SHP77 treated with DMSO at 0.1 percent for 48 hours (cell line): ENCODE measurements at regions not wholly inside any gene's neighbourhood (a gene's known extent, or its start where the extent isn't known, plus 50 kb on each side); places are given as distances from the start of the nearest gene placed in this dataset.

ENCODE experiments used
- DNase-seq: peaks from one replicate; lab custom pipeline; 2025; lab: John Stamatoyannopoulos, UW

GRCh38 chr2:120852200-120852815, 116.6 kb downstream of the GLI2 start:
- no peak for DNase-seq

DNA sequence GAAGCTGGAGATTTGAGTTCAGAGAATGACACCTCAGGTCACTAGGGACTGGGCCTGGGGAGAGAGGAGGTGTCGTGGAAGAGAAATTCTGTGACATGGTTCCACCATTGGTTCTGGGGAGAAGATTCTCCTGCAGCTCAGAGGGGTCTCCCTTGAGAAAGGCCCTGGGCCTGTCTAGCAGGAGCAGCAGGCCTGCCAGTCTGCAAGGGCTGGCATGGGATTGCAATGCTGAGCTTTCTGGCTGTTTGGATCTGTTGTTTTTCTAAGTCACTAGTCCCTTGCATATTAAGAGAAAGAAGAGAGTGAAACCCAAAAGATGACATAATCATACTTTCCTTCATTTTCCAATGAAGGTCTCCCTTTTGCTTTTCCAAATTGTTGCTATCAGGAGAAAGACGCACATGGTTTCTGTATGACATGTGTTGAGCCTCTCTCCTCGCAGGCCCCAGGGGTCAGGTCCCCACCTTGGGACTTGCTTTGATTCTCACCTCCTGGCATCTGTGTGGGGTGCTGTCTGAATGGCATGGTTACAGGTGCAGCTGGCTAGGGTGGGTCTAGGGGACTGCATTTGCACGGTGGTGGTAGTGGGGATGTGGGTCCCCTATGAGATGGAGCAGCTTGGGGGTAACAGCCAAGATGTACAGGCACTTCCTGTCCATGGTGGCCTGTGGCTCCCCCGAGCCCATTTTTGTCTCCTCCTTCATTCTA, 117.8 kb downstream of the GLI2 start:
- DNase-seq = no peak

DNA sequence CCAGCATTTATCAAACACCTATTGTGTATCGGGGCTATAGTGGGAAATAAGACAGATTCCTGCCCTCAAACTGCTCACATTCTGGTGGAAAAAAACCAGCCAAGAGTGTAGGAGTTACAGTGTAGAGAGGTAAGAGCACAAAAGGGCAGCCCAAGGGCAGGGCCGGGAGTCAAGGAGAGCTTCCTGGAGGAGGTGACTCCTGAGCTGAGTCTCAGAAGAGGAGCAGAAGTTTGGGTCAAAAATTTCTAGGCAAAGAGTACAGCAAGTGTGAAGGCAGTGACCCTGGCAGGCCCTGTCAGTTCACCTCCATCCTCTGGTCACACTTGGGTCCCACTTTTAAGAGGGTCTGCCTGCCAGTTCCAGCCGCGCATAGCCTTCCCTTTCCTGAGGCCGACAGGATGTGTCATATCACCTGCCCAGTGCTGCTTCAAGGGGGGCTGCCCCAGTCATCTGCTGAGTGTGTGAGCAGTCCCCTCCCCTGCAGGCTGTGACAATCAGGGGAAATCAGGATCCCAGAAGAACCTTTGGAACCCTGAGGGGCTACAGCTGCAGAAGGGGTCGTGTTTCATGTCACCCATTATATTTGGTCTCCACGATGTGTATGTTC, 118.4 kb downstream of the GLI2 start:
- DNase-seq = no peak

DNA sequence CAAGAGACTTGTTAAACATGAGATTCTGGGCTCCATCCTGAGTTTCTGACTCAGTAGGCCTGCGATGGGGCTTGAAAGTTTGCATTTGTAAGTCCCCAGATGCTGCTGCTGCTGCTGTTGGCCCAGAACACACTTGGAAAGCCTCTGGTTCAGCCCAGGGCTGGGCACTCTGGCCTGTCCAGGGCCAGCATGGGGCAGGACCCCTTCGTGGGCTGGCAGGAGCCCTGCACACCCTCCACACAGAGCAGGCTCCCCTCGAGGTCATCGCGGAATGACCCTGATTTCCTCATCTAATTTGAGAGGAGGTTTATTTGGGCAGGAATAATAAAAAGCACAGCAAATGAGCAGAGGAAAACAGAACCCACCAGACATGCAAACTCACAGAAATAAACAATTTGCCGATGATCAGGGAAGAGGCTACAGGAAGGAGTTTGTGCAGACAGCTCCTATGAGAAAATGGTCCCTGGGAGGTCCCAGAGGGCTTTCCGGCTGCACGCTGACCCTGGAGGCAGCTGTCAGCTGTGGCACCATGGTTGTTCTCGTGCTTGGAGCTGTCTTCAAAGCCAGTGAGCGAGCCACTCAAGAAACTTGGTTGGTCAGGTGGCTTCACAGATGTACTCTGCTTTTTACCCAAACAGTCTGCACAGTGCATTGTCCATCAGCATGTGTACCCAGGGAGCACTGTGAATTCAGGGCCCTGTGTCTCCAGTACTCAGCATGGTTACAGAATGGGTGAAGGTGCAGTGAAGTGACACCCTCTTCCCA, 119.3 kb downstream of the GLI2 start:
- no peak for DNase-seq

DNA sequence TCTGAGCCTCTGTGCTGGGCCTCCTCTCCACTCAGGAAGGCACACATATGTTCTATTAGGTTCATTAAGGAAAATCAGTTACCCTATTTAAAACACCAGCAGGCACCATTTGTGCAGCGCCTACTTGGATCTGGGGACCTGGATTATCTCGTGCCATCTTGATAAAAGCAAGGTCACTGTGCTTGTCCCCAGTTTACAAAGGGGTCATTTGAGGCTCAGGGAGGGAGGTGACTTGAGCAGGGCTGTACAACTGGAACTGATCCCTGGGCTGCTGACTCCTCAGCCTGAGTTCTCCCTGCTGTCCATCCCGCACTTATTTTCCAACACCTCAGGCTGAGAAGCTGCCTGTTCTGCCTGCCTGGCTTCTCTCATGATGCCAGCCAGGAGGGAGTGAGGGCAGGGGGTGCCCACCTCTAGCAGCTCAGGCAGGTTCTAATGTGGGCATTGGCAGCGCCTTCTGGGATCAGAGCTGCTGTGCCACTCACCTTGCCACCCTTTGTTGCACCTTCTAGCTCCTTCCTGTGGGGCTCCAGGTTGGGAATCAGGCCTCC, 120.3 kb downstream of the GLI2 start:
- DNase-seq = no peak

DNA sequence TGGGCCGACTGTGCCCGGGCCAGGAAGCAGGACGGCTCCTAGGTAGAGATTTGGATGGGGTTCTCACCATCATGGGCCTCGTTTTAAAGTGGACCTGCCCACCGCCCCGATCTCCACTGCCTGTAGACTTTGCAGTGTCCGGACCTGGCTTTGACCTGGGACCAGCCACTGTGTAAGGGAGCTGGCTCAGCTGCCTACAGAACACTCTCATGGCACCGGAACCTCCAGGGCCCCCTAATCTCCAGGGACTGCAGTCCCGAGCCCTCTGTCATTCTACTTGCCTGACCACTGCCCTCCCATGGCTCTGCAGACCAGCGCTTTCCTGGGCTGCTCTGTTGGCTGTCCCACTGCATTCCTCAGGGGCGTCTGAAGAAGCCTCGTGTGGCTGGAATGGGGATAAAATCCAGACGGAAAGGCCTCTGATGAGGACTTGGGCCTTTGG, 120.8 kb downstream of the GLI2 start:
- DNase-seq = no peak

DNA sequence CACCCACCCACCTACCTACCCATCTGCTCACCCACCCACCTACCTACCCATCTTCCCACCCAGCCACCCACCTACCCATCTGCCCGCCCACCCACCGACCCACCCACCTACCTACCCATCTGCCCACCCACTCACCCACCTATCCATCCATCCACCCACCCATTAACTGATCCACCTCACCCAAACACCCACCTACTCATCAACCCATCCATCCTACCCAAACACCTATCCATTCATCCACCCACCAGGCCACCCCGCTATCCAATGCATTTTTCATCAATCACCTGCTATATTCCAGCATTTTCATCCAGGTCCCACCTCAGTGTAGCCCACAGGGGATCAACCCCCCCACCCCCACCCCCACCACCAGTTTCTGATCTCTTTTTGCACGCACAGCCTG, 121.8 kb downstream of the GLI2 start:
- no peak for DNase-seq

DNA sequence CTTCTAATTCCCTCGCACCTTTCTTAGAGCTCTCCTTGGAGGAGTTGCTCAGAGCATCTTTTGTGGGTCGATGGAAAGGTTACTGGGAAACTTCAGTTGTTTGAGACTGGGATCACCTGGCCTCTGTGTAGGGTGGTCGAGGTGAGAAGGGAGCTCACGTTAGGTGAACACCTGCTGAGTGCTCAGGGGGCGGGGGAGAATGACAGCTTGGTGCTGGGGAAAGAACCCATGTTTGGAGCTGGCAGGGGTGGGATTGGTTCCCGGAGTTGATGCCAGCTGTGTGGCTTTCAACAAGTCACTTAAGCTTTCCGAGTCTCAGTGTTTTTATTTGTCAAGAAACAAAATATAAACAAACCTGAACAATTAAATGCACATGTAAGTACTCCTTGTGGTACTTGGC, 122.3 kb downstream of the GLI2 start:
- no peak for DNase-seq

DNA sequence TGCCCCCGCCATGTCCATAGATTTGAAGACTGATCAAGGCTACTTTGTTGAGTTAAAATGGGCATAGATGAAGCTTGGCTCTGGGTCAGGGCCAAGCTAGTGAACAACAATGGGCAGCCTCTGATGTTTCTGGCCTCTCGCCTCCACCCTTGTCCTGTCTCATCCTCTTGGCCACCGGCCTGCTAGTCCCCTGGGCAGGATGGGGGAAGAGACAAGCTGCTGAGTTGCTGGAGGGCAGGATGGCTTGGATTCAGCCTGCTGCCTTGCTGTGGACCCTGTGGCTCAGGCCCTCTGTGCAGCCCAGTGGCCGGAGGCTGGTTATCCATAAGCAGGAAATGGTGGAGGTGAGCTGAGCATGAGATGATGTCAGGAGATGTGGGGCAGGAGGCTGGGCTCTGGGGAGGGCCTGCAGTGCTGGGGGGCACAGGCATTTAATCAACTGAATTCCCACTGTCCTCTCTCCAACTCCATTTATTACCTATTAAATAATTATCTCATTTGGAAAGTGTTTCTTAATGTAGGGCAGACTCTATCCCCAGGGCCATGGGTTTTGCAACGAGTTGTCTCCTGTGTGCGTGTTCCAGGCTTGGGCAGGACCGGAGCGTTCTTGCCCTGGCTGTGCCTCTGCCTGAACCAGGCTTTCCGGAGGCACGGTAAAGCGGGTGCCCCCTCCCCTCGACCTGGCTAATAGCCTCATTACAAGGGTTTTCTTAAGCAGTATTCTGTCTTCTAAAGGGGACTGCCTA, 122.9 kb downstream of the GLI2 start:
- DNase-seq = no peak

DNA sequence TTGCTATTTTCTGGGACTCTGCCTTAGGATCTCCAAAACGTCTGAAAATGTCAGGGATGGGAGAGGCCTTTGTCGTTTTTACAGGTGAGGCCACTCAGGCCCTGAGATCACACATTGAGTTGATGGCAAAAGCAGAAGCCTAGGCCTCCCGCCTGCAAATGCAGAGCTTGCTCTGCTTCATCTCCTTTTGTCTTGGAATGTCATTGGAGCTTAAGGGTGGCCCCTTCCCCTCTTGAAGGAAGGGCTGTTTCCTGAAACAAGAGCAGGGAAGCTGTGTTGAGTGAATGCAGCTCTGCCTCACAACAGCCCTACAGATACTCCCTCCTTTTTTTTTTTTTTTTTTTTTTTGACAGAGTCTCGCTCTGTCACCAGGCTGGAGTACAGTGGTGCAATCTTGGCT, 123.5 kb downstream of the GLI2 start:
- DNase-seq = no peak

DNA sequence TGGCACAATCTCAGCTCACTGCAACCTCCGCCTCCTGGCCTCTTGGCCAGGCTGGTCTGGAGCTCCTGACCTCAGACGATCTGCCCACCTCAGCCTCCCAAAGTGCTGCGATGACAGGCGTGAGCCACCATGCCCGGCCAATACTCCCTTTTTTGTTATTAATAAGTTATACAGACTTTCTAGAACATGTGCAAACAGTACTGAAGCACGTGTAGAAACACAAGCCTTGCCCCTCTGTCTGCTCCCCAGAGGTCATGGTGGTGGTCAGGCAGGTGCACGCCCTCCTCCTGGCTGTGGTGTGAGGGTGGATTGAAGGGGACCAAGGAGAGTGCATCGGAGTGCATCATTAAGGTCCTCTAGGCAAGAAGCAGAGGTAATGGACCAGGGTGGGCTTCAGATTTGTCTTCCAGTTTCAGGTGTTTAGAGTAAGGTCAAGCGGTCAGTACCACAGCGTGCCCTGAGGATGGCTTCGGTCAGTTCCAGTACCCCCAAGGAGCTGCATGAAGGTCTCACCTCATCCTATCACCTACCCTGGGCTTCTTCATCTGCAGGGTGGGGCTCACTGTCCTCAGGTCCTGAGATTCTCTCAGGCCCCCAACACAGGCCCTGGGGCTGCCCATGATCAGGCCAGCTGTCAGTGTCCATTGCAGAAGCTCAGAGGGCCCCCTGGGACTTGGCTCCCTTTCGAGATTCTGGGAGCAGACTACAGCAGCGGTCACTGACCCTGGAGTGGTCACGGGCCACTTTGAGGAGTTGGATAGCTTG, 124.3 kb downstream of the GLI2 start:
- no peak for DNase-seq

DNA sequence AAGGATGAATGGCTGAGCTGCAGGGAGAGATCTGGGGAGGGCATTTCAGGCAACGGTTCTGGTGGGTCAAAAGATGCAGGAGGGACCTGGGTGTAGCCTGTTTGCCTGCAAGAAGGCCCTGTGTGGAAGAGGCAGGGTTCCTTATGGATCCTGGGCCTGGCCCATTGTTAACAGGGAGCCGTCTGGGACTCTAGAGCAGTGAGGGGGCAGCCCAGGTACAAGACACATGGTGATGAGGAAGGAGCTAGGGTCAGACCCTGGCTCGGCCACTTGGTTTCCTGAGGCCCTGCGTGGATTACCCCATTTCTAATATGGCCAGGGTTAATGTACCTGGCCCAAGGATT, 124.9 kb downstream of the GLI2 start:
- DNase-seq = no peak

GRCh38 chr2:120861191-120861575, 125.5 kb downstream of the GLI2 start:
- no peak for DNase-seq

GRCh38 chr2:120861576-120862191, 126.0 kb downstream of the GLI2 start:
- DNase-seq = no peak

- no peak for DNase-seq
Observed at GRCh38 chr2:120862201-120863060, 126.8 kb downstream of the GLI2 start.

DNA sequence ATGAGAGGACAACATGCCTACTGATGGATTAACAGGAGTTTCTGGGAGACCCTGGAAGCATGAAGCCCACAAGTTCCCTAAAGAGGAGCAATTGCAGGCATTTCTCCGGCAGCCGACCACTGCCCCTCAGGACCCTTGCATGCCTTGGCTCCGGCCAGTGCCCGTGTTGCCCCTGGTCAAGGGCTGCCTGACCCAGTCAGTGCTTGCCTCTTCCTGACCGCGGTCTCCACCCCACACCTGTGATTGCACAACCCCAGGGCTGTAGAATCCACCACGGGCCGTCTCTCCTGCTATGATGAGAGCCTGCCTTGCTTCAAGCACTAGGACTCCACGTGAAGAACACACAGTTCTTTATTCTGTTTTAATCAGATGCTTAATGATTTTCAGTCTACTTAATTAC, 127.5 kb downstream of the GLI2 start:
- DNase-seq = no peak

DNA sequence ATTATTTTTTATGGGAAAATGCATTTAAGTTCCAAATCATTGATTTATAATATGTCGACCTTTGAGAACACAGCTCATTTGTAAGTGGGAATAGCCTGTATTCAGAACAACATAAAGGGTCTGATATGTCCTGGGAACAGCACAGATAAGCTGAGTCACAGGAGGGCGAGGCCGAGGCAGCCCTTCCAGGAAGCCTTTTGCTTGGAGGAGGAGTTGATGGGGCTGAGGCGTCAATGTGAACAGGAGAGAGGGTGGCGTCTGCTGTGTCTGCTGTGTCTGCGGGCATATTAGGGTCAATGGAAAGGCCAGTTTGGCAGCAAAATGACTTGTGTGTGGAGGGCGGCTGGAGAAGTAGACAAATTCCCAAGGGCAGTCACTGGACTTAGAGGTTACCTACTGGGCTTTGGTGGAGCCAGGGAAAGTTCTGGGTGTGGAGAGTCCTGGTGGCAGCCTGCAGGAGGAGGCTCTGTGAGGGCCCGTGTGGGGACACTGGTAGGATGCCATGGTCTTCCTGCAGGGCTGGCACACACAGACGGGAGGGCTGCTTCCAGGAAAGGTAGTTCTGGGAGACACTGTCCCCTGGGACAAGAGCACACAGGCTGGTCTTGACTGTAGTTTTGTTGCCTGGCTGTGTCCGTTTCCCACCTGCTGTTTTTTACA, 128.1 kb downstream of the GLI2 start:
- no peak for DNase-seq

DNA sequence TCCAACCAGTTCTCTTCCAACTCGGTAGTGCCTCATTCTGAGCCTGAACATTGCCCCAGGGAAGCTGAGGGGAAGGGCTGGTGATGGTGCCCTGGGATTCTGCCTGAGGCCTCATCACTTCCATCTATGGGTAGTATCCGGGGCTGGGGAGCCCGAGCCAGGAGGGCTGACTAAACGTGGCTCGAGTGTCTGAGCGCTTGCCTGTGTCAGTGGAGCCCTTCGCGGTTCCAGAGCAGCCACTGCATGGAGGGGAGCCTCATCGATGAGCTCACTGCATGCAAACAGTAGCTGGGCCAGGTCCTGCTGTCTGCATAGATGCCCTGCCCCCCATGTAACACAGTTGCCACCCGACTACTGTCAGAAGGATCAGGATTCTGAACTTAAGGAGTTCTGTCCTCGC, 129.3 kb downstream of the GLI2 start:
- DNase-seq = no peak

DNA sequence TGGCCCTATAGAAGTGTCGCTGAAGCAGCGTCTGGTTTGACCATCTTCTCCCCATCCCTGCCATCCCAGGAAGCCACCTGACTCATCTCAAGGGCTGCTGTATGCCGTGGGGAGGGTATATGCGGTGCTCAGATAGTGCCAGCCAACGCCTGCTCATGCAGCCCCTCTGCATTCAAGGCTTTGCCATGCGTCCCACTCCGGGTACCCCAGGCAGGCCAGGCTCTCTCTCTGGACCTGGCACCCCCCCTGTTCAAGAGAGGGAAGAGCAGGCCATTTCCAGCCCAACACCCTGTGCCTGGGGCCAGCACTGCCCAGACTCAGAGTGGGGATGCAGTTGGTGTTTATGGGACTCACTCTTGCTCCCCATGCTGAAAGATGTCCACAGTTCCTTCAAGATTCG, 130.0 kb downstream of the GLI2 start:
- DNase-seq = no peak
